Daoy (cell line): ENCODE measurements at regions not wholly inside any gene's neighbourhood (a gene's known extent, or its start where the extent isn't known, plus 50 kb on each side); places are given as distances from the start of the nearest gene placed in this dataset.
"Not testable (repeated sequence)": the region's sequence is repeated elsewhere in the genome, so short reads cannot be mapped to it uniquely, and the experiment has no call there.

Experiments
- DNase-seq: peaks from one replicate; pipeline ENCODE4 v3.0.0-alpha.2; 2015; ENCODE audit warnings: low read depth

GRCh38 chr9:108803428-108804065, 52.2 kb downstream of the ACTL7B start:
- DNase-seq = no peak

GRCh38 chr9:108802967-108803366, 52.8 kb downstream of the ACTL7B start:
- no peak for DNase-seq

GRCh38 chr9:108801949-108802348, 53.8 kb downstream of the ACTL7B start:
- no peak for DNase-seq

- DNase-seq = no peak
Measured at GRCh38 chr9:108800632-108801099, 55.1 kb downstream of the ACTL7B start.

GRCh38 chr9:108793573-108793972, 62.2 kb downstream of the ACTL7B start:
- no peak for DNase-seq

- no peak for DNase-seq
Measured at GRCh38 chr9:108789742-108790141, 66.0 kb downstream of the ACTL7B start.

- no peak for DNase-seq
Measured at GRCh38 chr9:108787690-108788048, 68.1 kb downstream of the ACTL7B start.

- DNase-seq = peak; percentile 89
Measured at GRCh38 chr9:108786901-108787689, 68.7 kb downstream of the ACTL7B start.

- DNase-seq = no peak
Measured at GRCh38 chr9:108786322-108786721, 69.5 kb downstream of the ACTL7B start.

GRCh38 chr9:108784998-108785397, 70.8 kb downstream of the ACTL7B start:
- peak; percentile 33 for DNase-seq

GRCh38 chr9:108783731-108784495, 71.9 kb downstream of the ACTL7B start:
- DNase-seq = no peak

GRCh38 chr9:108783326-108783725, 72.5 kb downstream of the ACTL7B start:
- DNase-seq = no peak

- no peak for DNase-seq
Measured at GRCh38 chr9:108780942-108781734, 74.6 kb downstream of the ACTL7B start.

- DNase-seq = no peak
Measured at GRCh38 chr9:108779551-108780325, 76.0 kb downstream of the ACTL7B start.

GRCh38 chr9:108776920-108777639, 78.7 kb downstream of the ACTL7B start:
- DNase-seq = peak; percentile 75

- no peak for DNase-seq
Measured at GRCh38 chr9:108775901-108776306, 79.9 kb downstream of the ACTL7B start.

- DNase-seq = not testable (repeated sequence)
Measured at GRCh38 chr9:108774088-108774487, 81.7 kb downstream of the ACTL7B start.

- DNase-seq = no peak
Measured at GRCh38 chr9:108772301-108772894, 83.4 kb downstream of the ACTL7B start.

GRCh38 chr9:108768744-108769143, 87.0 kb downstream of the ACTL7B start:
- no peak for DNase-seq

GRCh38 chr9:108766626-108767161, 89.1 kb downstream of the ACTL7B start:
- DNase-seq = no peak
